Esophagus squamous epithelium (tissue), 4 donors: ENCODE measurements at regions not wholly inside any gene's neighbourhood (a gene's known extent, or its start where the extent isn't known, plus 50 kb on each side); places are given as distances from the start of the nearest gene placed in this dataset.

Source experiments
- POLR2A ChIP-seq, 4 donors: fragments of 450-650 bp; IDR thresholded peaks; one replicate each; pipeline ENCODE4 v1.6.1; 2017; ENCODE audit warnings: antibody characterized with exemption in 4 of 4, mild to moderate bottlenecking in 4 of 4, moderate library complexity in 3 of 4
- TF ChIP-seq, protein P1 (sequence below), 6 experiments: fragments of 450-650 bp in 4 of 6; fragments of 200-600 bp in 2 of 6; sonication (generic) in 2 of 6; IDR thresholded peaks; one replicate each; pipeline ENCODE4 v1.5.1; 2016 to 2019; ENCODE audit warnings: antibody characterized with exemption in 6 of 6, mild to moderate bottlenecking in 4 of 6, moderate library complexity in 4 of 6

DNA sequence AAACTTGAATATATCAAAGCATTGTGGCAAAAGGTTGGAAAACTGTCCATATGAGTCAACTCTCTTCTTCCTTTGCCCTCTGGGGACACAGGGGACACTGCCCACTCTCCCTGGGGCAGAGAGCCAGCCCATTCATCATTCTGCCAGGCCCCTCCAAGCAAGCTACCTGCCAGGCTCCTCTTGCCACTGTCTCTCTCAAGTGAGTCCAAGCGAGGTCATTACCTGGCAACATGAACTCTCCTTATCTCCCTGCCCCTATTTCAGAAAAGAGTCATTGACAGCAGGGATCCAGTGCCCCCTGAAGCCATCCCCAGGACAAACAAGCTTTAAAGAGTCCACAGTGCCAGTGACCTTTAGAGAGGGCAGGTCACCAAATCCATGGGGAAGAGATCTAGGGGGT lies 312.7 kb upstream of the PPARGC1A start:
- TF ChIP-seq, protein P1, sequence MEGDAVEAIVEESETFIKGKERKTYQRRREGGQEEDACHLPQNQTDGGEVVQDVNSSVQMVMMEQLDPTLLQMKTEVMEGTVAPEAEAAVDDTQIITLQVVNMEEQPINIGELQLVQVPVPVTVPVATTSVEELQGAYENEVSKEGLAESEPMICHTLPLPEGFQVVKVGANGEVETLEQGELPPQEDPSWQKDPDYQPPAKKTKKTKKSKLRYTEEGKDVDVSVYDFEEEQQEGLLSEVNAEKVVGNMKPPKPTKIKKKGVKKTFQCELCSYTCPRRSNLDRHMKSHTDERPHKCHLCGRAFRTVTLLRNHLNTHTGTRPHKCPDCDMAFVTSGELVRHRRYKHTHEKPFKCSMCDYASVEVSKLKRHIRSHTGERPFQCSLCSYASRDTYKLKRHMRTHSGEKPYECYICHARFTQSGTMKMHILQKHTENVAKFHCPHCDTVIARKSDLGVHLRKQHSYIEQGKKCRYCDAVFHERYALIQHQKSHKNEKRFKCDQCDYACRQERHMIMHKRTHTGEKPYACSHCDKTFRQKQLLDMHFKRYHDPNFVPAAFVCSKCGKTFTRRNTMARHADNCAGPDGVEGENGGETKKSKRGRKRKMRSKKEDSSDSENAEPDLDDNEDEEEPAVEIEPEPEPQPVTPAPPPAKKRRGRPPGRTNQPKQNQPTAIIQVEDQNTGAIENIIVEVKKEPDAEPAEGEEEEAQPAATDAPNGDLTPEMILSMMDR (IDR thresholded peaks at IDR 0.05), result no peak
- no peak for TF ChIP-seq POLR2A (IDR thresholded peaks at IDR 0.05)
